ENCODE measurements at regions not wholly inside any gene's neighbourhood (a gene's known extent, or its start where the extent isn't known, plus 50 kb on each side); places are given as distances from the start of the nearest gene placed in this dataset.
"Not testable (repeated sequence)": the region's sequence is repeated elsewhere in the genome, so short reads cannot be mapped to it uniquely, and the experiment has no call there.

DNA sequence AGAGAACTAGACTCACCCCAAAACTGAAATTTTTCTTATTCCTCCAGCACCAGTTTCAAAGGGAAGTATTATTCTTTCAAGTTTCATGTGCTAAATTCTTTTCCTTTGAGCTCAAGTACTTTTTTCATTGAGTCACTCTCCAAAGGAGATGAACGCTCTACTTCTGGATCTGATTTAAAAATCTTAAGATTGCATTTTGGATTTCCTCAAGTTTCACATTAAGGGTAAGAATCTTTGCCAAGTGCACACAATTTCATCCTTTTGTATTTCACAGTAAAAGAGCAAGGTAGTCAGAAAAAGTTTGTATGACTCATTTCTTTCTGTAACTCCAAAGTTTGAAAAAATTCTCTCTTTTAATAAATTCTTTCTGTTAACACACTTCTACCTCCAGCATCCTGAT lies 435.5 kb downstream of the RAB38 start:
- no peak for DNase-seq (ENCODE audit: insufficient read length, low spot score)
- no peak for FAIRE-seq

DNA sequence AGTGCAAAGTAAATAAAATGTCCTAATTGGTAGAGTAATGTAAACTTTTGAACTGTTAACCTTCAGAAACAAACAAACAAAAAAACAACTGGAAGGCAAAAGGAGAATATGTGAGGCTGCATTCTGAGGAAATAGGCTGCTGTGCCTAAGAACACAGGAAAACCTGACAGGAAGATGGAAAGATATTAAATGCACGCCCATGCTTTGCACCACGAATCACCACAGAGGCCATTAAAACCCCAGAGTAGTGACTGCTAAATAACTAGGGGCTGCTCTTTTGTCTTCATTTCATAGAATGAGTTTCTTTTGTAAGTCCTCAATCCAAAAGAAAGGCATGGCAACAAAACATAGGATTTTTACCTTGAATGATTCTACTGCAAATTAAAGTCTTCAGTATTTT lies 436.0 kb downstream of the RAB38 start:
- FAIRE-seq (no peak), DNase-seq (ENCODE audit: insufficient read length, low spot score) (no peak)
- no peak for TF ChIP-seq POLR2A (IDR thresholded peaks at IDR 0.05; ENCODE audit: low read depth, low read length)

More for the DNA sequence above, 435.5 kb downstream of the RAB38 start:
- TF ChIP-seq POLR2A (IDR thresholded peaks at IDR 0.05; ENCODE audit: low read depth, low read length): no peak

DNA sequence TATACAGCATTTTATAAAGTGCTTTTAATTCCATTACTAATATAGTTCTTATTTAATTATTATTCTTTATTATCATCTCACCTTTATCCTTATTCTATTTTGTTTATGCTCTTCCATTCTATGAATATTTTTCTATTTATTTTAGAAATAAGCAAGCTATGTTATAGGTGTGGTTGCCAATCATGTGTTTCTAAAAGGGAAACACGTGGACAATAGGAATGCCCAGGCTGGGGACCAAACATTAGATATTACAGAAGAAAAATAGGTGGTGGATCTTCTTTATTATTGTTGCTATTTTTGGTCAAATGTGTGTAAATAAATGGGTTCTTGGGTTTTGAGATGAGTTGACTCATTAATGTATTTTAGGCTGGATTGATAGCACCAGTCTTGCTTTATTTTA lies 438.3 kb downstream of the RAB38 start:
- TF ChIP-seq POLR2A (IDR thresholded peaks at IDR 0.05; ENCODE audit: low read depth, low read length): no peak
- DNase-seq (ENCODE audit: insufficient read length, low spot score) (no peak), FAIRE-seq (no peak)

DNA sequence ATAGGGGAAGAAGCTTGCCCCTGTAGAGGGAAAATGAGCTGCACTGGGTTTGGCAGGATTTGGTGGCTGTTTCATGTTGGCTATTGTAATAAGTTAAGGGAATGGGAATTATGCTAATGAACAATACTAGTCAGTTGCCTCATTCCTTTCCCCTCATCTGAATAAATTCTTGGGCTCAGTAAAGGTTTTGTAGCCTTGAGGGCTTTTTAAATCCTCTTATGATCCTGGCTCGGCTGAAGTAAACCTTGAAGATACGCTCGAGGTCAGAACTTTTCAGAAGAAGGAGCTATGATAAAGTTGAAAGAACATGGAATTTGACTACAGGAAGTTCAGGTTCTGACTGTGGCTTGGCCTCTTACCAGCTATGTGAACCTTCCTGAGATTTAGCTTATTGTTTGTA lies 448.7 kb downstream of the RAB38 start:
- FAIRE-seq (no peak), DNase-seq (ENCODE audit: insufficient read length, low spot score) (no peak)
- TF ChIP-seq POLR2A (IDR thresholded peaks at IDR 0.05; ENCODE audit: low read depth, low read length): no peak

DNA sequence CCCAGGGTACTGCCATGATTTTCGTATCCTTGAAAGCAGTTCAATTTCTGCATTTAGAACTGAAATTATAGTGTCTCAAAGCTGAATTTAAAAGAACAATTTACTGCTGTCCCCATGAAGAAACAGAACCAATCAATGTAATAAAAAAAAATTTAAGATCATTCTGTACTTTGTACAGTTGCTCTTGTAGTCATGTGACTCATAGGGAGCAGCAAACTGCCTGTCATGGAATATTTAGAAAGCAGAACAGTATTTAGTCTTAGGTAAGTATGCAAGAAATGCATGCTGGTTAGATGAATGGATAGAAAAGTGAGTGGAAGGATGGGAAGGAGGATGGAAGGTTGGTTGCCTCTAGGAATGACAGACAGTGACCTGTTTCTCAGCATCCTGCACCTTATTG lies 450.9 kb downstream of the RAB38 start:
- FAIRE-seq (no peak), DNase-seq (ENCODE audit: insufficient read length, low spot score) (no peak)
- no peak for TF ChIP-seq POLR2A (IDR thresholded peaks at IDR 0.05; ENCODE audit: low read depth, low read length)

DNA sequence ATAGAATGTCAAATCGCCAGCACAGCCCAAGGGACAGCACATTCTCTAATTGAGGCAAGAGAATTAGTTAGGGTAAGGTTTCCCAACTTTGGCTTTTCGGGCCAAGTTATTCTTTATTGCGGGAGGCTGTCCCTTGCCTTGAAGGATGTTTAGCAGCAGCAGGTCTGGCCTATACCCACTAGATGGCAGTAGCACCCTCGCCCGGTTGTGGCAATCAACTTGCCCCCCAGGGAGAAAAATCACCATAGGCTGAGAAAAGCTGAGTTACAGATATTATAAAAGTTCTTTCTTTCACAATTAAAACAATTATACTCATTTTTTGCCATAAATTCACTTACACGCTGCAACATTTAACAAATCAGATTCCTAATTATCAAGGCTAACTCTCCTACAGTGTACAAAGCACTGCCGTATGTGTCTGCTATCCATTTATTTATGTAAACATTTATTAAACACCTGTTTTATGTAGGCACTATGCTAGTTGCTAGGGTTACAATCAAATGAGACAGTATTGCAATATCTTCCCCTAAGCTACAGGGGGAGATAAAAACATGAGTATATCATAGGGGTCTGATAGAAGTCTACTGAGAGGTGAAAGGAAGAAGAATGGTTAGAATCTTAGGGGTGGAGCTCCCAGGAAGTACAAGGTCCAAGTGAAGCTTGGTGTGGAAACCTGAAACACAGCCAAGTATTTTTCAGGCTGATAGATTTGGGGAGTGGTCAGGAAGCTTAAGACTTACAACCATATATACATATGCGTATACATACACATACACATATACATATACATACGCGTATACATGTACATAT lies 452.3 kb downstream of the RAB38 start:
- TF ChIP-seq POLR2A (IDR thresholded peaks at IDR 0.05; ENCODE audit: low read depth, low read length): no peak
- FAIRE-seq (no peak), DNase-seq (ENCODE audit: insufficient read length, low spot score) (peak; percentile 2)

DNA sequence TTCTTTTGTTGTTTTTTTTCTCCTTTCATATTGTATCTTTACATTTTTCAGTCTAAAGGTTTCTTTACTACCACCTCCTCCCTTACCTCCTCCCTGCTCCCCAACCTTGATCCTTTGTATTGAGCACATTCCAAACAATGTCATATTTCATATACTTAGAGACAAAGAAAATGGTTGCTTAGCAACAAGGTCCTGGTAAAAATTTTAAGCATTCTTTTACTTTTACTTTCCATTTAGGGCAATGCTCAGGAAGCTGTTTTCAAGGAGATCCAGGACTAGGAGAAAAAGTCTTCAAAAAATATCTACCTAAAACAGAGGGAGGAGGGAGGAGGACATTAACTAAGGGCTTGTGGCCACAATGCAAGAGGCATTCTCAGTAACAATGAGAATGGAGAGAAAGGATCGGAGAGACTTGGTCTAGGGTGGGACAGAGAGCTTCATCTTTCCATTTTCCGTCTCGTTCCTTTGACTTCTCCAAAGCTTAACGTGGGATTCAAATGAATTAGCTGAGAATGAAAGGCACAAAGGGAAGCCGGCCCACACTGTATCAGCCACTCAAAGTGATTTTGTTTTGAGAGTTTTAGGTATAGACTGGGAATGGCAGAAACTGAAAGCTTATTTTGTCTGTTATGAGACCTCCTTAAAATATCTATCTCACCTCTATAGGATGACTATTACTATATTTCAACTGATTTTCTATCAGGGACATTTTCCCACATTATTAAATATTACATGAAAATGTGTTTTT lies 455.7 kb downstream of the RAB38 start:
- FAIRE-seq (no peak), DNase-seq (ENCODE audit: insufficient read length, low spot score) (no peak)

DNA sequence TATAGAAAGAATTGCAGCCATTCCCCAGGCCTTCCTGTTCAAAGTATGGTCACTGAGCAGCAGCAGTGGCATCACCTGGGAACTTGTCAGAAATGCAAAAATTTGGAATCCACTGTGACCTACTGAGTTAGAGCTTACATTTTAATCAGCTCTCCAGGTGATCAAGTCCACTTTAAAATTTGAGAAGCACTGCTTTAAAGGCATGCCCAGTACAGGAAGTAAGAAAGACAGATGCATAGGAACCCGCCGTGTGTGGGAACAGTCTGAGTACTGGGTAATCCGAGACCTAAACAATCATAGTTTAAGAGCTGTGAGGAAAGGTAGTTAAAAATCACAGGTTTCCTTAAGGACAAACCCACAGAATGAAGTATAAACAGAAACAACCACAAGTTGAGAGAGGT lies 462.4 kb downstream of the RAB38 start:
- FAIRE-seq: no peak
- DNase-seq (ENCODE audit: insufficient read length, low spot score): no peak
- no peak for TF ChIP-seq POLR2A (IDR thresholded peaks at IDR 0.05; ENCODE audit: low read depth, low read length)

More for the DNA sequence above, 455.7 kb downstream of the RAB38 start:
- no peak for TF ChIP-seq POLR2A (IDR thresholded peaks at IDR 0.05; ENCODE audit: low read depth, low read length)

DNA sequence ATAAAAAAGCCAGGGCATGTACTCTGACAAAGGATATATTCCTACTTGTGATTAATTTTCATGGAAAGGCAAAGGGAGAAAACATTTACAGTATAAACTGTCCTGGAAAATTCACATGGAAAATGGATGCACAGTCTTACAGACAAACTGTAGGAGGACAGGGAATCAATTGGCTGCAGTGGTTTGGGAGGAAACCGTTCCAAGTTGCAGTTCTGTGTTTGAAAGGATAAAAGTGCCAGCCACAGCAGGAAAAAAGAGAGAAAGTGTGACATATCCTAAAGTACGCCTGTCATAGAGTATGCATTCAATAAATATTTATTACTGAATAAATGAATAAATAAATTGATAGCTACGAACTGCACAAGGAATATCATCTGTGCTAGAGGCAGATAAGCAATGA lies 462.9 kb downstream of the RAB38 start:
- no peak for TF ChIP-seq POLR2A (IDR thresholded peaks at IDR 0.05; ENCODE audit: low read depth, low read length)
- DNase-seq (ENCODE audit: insufficient read length, low spot score) (no peak), FAIRE-seq (no peak)

DNA sequence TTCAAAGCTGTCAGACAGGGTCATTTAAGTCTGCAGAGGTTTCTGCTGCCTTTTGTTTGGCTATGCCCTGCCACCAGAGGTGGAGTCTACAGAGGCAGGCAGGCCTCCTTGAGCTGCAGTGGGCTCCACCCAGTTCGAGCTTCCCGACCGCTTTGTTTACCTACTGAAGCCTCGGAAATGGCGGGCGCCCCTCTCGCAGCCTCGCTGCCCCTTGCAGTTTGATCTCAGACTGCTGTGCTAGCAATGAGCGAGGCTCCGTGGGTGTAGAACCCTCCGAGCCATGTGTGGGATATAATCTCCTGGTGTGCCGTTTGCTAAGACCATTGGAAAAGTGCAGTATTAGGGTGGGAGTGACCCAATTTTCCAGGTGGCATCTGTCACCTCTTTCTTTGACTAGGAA lies 471.7 kb downstream of the RAB38 start:
- not testable (repeated sequence) for FAIRE-seq; DNase-seq (ENCODE audit: insufficient read length, low spot score)

DNA sequence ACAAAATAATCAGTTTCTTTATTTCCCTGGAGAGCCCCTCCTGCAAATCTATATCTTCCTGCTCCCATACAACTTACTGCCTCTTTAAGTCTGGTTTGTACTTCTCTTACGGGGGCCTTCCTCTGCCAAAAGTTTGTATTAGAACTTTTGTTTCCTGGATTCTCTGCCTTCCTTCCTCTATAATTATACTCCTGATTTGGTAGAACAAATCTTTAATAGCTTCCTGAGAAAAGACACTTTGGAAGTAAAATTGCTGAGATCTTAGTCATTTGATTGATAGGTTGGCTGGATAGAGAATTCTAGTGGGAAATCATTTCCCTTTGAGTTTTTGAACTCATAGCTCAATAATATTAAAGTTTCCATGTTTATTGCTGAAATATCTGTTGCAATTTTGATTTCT lies 499.2 kb downstream of the RAB38 start:
- FAIRE-seq: no peak

DNA sequence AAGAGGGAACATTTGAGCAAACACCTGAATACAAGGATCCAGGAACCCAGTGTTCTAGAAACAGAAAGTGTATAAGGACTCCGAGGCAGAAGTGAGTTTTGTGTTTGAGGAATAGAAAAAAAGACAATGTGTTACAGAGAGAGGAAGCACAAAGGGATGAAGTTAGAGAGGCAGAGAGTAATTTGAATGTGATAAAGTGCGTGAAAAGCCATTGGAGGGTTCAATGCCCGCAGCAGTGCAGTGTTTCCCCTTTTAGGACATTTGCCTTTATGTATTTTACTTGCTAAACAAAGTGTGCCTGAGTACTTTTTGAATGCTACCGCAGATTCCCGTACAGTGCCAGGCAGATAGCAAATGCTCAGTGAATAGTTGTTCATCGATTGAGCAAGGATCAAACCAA lies 508.5 kb downstream of the RAB38 start:
- no peak for TF ChIP-seq POLR2A (IDR thresholded peaks at IDR 0.05; ENCODE audit: low read depth, low read length)
- FAIRE-seq: no peak
- DNase-seq (ENCODE audit: insufficient read length, low spot score): no peak

More for the DNA sequence above, 499.2 kb downstream of the RAB38 start:
- no peak for DNase-seq (ENCODE audit: insufficient read length, low spot score)
- no peak for TF ChIP-seq POLR2A (IDR thresholded peaks at IDR 0.05; ENCODE audit: low read depth, low read length)

DNA sequence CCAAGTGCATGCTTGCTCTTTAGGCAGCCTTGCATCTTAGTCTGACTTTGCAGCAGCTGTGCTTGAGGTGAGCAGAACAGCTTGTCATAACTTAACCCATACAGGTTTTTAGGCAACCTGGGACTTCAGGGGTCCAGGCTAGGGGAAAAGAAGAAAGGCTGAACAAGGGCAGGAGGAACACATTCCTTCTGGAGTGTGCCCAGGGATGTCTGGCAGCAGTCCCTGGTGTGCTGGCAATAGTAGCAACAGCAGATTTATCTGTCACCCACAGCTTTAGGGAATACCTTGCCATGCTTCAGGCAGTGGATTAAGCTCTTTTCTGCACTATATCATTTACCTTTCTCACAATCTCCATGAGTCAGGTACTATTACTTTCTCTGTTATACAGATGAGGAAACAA lies 513.0 kb downstream of the RAB38 start:
- no peak for TF ChIP-seq POLR2A (IDR thresholded peaks at IDR 0.05; ENCODE audit: low read depth, low read length)
- DNase-seq (ENCODE audit: insufficient read length, low spot score): no peak
- FAIRE-seq: no peak

DNA sequence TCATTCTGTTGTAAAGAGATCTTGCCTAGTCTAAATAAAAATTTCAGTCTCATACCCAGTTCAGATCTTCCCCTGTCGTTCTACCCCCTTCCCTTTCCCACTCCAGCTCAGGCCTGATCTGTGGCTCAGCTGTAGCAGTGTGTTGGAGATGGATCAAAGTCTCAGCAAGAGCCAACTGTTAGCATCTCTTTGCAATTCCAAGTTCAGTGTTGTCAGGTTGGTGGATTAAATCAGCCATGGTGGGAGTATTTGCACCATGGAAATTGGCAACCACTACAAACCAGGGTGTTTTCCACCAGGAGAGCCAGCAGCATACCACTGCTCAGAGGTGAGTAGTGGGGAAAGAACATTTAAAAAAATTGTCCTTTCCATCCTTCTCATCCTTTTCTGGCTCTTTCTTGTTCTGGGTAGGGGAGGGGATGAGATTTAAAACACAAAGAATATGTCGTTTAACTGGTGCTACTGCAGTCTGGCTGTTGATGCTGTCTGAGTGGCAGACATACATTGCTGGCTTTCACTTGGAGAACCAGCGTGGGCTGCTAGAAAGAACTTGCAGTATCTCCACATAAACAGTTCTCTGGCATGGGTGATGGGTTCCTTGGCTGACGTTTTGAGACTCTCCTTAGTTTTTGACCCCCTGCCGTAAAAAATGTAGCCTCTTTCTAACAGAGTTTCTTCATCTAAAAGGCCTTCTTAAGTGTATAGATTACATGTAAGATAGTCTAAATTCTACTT lies 514.1 kb downstream of the RAB38 start:
- DNase-seq (ENCODE audit: insufficient read length, low spot score): no peak
- TF ChIP-seq POLR2A (IDR thresholded peaks at IDR 0.05; ENCODE audit: low read depth, low read length): no peak
- FAIRE-seq: no peak
